Endothelial cell of umbilical vein (primary cell): ENCODE measurements at regions not wholly inside any gene's neighbourhood (a gene's known extent, or its start where the extent isn't known, plus 50 kb on each side); places are given as distances from the start of the nearest gene placed in this dataset.

Experiments used
- EZH2 ChIP-seq: IDR thresholded peaks from 2 replicates; pipeline ENCODE4 v1.6.1; 2012; ENCODE audit warnings: borderline replicate concordance, low read depth, mild to moderate bottlenecking, moderate library complexity, low read length, inconsistent platforms; ENCODE audit not compliant: severe bottlenecking
- MAX ChIP-seq: IDR thresholded peaks from 2 replicates; pipeline ENCODE4 v1.6.1; 2011; ENCODE audit not compliant: insufficient read depth, insufficient read length
- POLR2A ChIP-seq: IDR thresholded peaks from 2 replicates; pipeline ENCODE4 v1.6.1; 2012; ENCODE audit warnings: low read depth, mild to moderate bottlenecking, control low read depth, low read length

GRCh38 chr3:118435851-118436350 lies 598.7 kb downstream of the IGSF11 start:
- no peak for TF ChIP-seq EZH2
- TF ChIP-seq MAX: no peak
- TF ChIP-seq POLR2A: no peak
